H1 (cell line): ENCODE measurements at regions not wholly inside any gene's neighbourhood (a gene's known extent, or its start where the extent isn't known, plus 50 kb on each side); places are given as distances from the start of the nearest gene placed in this dataset.

Experiments
- CTCF ChIA-PET: fragments of 300-600 bp; sonication (Branson Sonifier 250); formaldehyde crosslinking; loops from one replicate; lab custom pipeline; 2021; ENCODE audit not compliant: partially characterized antibody; lab: Charles Lee
- POLR2A ChIA-PET: fragments of 300-600 bp; sonication (Branson Sonifier 250); formaldehyde crosslinking; loops from one replicate; lab custom pipeline; 2021; ENCODE audit warnings: inconsistent platforms; ENCODE audit not compliant: partially characterized antibody; lab: Charles Lee
- DNase-seq, 2 experiments: peaks; one replicate each; pipeline versions ENCODE4 v3.0.0 to v3.0.0-alpha.2; 2010 to 2022; ENCODE audit warnings: low spot score in 2 of 2, low read depth in 1 of 2, mixed read lengths in 1 of 2
- FAIRE-seq: peaks from 2 replicates; lab custom pipeline; 2011; peaks lifted over from hg19 to GRCh38; lab: Jason Lieb, UNC
- H2AFZ ChIP-seq: 2 replicates; pipeline ENCODE4 v1.8.1; 2012; ENCODE audit warnings: low read length, inconsistent platforms
- H2AK5ac ChIP-seq: 2 replicates; pipeline ENCODE4 v1.6.1; 2013; ENCODE audit warnings: low read depth, low read length
- H2BK120ac ChIP-seq: replicated peaks from 2 replicates; pipeline ENCODE3; 2013; ENCODE audit warnings: low read depth, low read length, inconsistent platforms
- H2BK12ac ChIP-seq: 2 replicates; pipeline ENCODE4 v1.6.1; 2013; ENCODE audit warnings: low read depth, low read length
- H2BK15ac ChIP-seq: 2 replicates; pipeline ENCODE4 v1.6.1; 2013; ENCODE audit warnings: low read length
- H2BK20ac ChIP-seq: 2 replicates; pipeline ENCODE4 v1.6.1; 2013; ENCODE audit warnings: low read length
- H2BK5ac ChIP-seq: 2 replicates; pipeline ENCODE4 v1.6.1; 2013; ENCODE audit warnings: low read depth, low read length
- H3K14ac ChIP-seq: 2 replicates; pipeline ENCODE4 v1.6.1; 2013; ENCODE audit warnings: inconsistent platforms; ENCODE audit not compliant: insufficient read length
- H3K18ac ChIP-seq: 2 replicates; pipeline ENCODE4 v1.6.1; 2013; ENCODE audit warnings: low read length; ENCODE audit errors: extremely low read depth
- H3K23ac ChIP-seq: 2 replicates; pipeline ENCODE4 v1.6.1; 2013; ENCODE audit warnings: inconsistent platforms; ENCODE audit not compliant: insufficient read length
- H3K23me2 ChIP-seq: 2 replicates; pipeline ENCODE4 v1.6.1; 2013; ENCODE audit warnings: low read depth, low read length
- H3K27ac ChIP-seq: 2 replicates; pipeline ENCODE4 v1.6.1; 2011; ENCODE audit warnings: low read depth, low read length, inconsistent platforms
- H3K27me3 ChIP-seq, 4 experiments: replicated peaks in 1 of 4; 1 replicate in 1 of 4; 2 replicates in 3 of 4; pipeline versions ENCODE4 v1.6.1 to v1.8.1; 2011 to 2013; ENCODE audit warnings: low read length in 3 of 4, mild to moderate bottlenecking in 3 of 4, inconsistent platforms in 2 of 4, mixed read lengths in 2 of 4, moderate library complexity in 1 of 4; ENCODE audit not compliant: control insufficient read depth in 3 of 4, insufficient read depth in 3 of 4; ENCODE audit errors: extremely low read depth in 1 of 4
- H3K36me3 ChIP-seq, 4 experiments: 2 replicates each; pipeline versions ENCODE4 v1.6.1 to v1.8.1; 2011 to 2013; ENCODE audit warnings: mild to moderate bottlenecking in 4 of 4, low read length in 3 of 4, moderate library complexity in 2 of 4, control low read depth in 1 of 4, inconsistent platforms in 1 of 4; ENCODE audit not compliant: insufficient read depth in 4 of 4, control insufficient read depth in 2 of 4
- H3K4ac ChIP-seq: replicated peaks from 2 replicates; pipeline ENCODE3; 2013; ENCODE audit warnings: low read length, low read depth, mixed read lengths, inconsistent platforms; ENCODE audit not compliant: insufficient read length
- H3K4me1 ChIP-seq, 4 experiments: replicated peaks in 1 of 4; 1 replicate in 1 of 4; 2 replicates in 3 of 4; pipeline versions ENCODE4 v1.6.1 to v1.8.1; 2011 to 2013; ENCODE audit warnings: low read length in 3 of 4, inconsistent platforms in 2 of 4, mixed read lengths in 1 of 4; ENCODE audit not compliant: insufficient read depth in 4 of 4, control insufficient read depth in 3 of 4
- H3K4me2 ChIP-seq, 2 experiments: 2 replicates each; pipeline versions ENCODE4 v1.6.1 to v1.8.1; 2011 to 2013; ENCODE audit warnings: low read depth in 2 of 2, low read length in 2 of 2, control low read depth in 1 of 2, inconsistent platforms in 1 of 2, mild to moderate bottlenecking in 1 of 2; ENCODE audit not compliant: insufficient read depth in 1 of 2
- H3K4me3 ChIP-seq, 4 experiments: fragments of 200-600, 300-600 bp in 1 of 4; sonication (generic), shearing (Covaris generic), sonication (Bioruptor Twin) in 1 of 4; 2 replicates each; pipeline versions ENCODE4 v1.5.1 to v1.8.1; 2011 to 2016; ENCODE audit warnings: low read length in 4 of 4, low read depth in 3 of 4, control low read depth in 2 of 4, inconsistent platforms in 2 of 4, mild to moderate bottlenecking in 2 of 4, mixed read lengths in 1 of 4, moderate library complexity in 1 of 4; ENCODE audit not compliant: insufficient read depth in 2 of 4; ENCODE audit errors: extremely low read depth in 1 of 4
- H3K56ac ChIP-seq: replicated peaks from 2 replicates; pipeline ENCODE3; 2013; ENCODE audit warnings: low read depth, mild to moderate bottlenecking, mixed read lengths, low read length, inconsistent platforms; ENCODE audit not compliant: insufficient read length
- H3K79me1 ChIP-seq: 2 replicates; pipeline ENCODE4 v1.6.1; 2013; ENCODE audit warnings: low read depth, low read length, control low read depth
- H3K79me2 ChIP-seq, 2 experiments: 2 replicates each; pipeline versions ENCODE4 v1.6.1 to v1.8.1; 2012 to 2013; ENCODE audit warnings: low read length in 2 of 2, mild to moderate bottlenecking in 2 of 2, inconsistent platforms in 1 of 2; ENCODE audit not compliant: insufficient read depth in 2 of 2, control insufficient read depth in 1 of 2
- H3K9ac ChIP-seq, 4 experiments: replicated peaks in 1 of 4; 1 replicate in 1 of 4; 2 replicates in 3 of 4; pipeline versions ENCODE4 v1.6.1 to v1.8.1; 2011 to 2013; ENCODE audit warnings: low read depth in 3 of 4, low read length in 3 of 4, control low read depth in 2 of 4, mild to moderate bottlenecking in 2 of 4, moderate library complexity in 2 of 4, inconsistent platforms in 1 of 4; ENCODE audit errors: extremely low read depth in 1 of 4
- H3K9me3 ChIP-seq, 2 experiments: 2 replicates each; pipeline versions ENCODE4 v1.6.1 to v1.8.1; 2012 to 2013; ENCODE audit warnings: mild to moderate bottlenecking in 2 of 2, moderate library complexity in 2 of 2, control low read depth in 1 of 2, inconsistent platforms in 1 of 2, low read depth in 1 of 2, low read length in 1 of 2, mixed read lengths in 1 of 2; ENCODE audit not compliant: insufficient read depth in 2 of 2
- H4K20me1 ChIP-seq, 2 experiments: replicated peaks in 1 of 2; 2 replicates each; pipeline versions ENCODE3 to v1.8.1; 2011 to 2013; ENCODE audit warnings: inconsistent platforms in 2 of 2, low read length in 2 of 2, mild to moderate bottlenecking in 1 of 2; ENCODE audit not compliant: insufficient read depth in 2 of 2, control insufficient read depth in 1 of 2
- H4K5ac ChIP-seq: 2 replicates; pipeline ENCODE4 v1.6.1; 2013; ENCODE audit warnings: low read length, low read depth, mixed read lengths, inconsistent platforms; ENCODE audit not compliant: insufficient read length
- H4K8ac ChIP-seq: 2 replicates; pipeline ENCODE4 v1.8.0; 2013; ENCODE audit warnings: mild to moderate bottlenecking, moderate library complexity, low read length, inconsistent platforms; ENCODE audit not compliant: insufficient read depth; ENCODE audit errors: extremely low read depth
- H4K91ac ChIP-seq: replicated peaks from 2 replicates; pipeline ENCODE3; 2013; ENCODE audit warnings: low read length, mixed read lengths, inconsistent platforms; ENCODE audit not compliant: insufficient read length
- CHD2 ChIP-seq: IDR thresholded peaks from 2 replicates; pipeline ENCODE4 v1.6.1; 2012; ENCODE audit warnings: low read length, improper control_type of control experiment
- CTBP2 ChIP-seq: IDR thresholded peaks from 2 replicates; pipeline ENCODE4 v1.7.0; 2011; ENCODE audit warnings: borderline replicate concordance, mild to moderate bottlenecking, moderate library complexity, mixed read lengths, low read length; ENCODE audit not compliant: insufficient read depth, insufficient read length
- EGR1 ChIP-seq: IDR thresholded peaks from 2 replicates; pipeline ENCODE4 v1.6.1; 2011; ENCODE audit warnings: low read depth, low read length, borderline replicate concordance
- JUND ChIP-seq: IDR thresholded peaks from 2 replicates; pipeline ENCODE4 v1.6.1; 2011; ENCODE audit warnings: mild to moderate bottlenecking, improper control_type of control experiment, low read length
- KDM5A ChIP-seq: fragments of 200-600 bp; IDR thresholded peaks from 2 replicates; pipeline ENCODE4 v1.7.1; 2012; ENCODE audit warnings: mild to moderate bottlenecking, low read length, inconsistent platforms, mixed read lengths
- PHF8 ChIP-seq: fragments of 200-600 bp; sonication (generic); conservative IDR thresholded peaks from 2 replicates; pipeline ENCODE4 v1.7.1; 2012; ENCODE audit warnings: low read depth, mild to moderate bottlenecking, inconsistent platforms, low read length, moderate library complexity
- RXRA ChIP-seq: IDR thresholded peaks from 2 replicates; pipeline ENCODE4 v1.6.1; 2011; ENCODE audit warnings: low read depth, mild to moderate bottlenecking, low read length, moderate library complexity; ENCODE audit not compliant: insufficient read depth
- SIN3A ChIP-seq, 2 experiments: IDR thresholded peaks in 1 of 2; conservative IDR thresholded peaks in 1 of 2; 2 replicates each; pipeline ENCODE4 v1.6.1; 2011 to 2012; ENCODE audit warnings: low read length in 2 of 2, improper control_type of control experiment in 1 of 2, low read depth in 1 of 2, mild to moderate bottlenecking in 1 of 2
- SUZ12 ChIP-seq: fragments of 200-600 bp; sonication (generic); IDR thresholded peaks from 2 replicates; pipeline ENCODE4 v1.6.1; 2012; ENCODE audit warnings: mild to moderate bottlenecking, inconsistent platforms, low read length, moderate library complexity, mixed read lengths
- YY1 ChIP-seq: IDR thresholded peaks from 2 replicates; pipeline ENCODE4 v1.6.1; 2011; ENCODE audit warnings: low read depth, mild to moderate bottlenecking, low read length
- WGBS, 2 experiments: shearing (Covaris generic) in 1 of 2; methylation state at CpG; one replicate each; pipeline versions ENCODE4 v1.1.6 to v1.1.7; 2013 to 2015; ENCODE audit warnings: low lambda C conversion rate in 2 of 2, mixed read lengths in 2 of 2, inconsistent platforms in 1 of 2, low coverage in 1 of 2, missing lambda C conversion rate in 1 of 2; ENCODE audit not compliant: insufficient replicate concordance in 2 of 2, insufficient coverage in 1 of 2, insufficient read length in 1 of 2; ENCODE audit errors: extremely low coverage in 1 of 2, missing lambda C conversion rate in 1 of 2; 5-methylcytosine and 5-hydroxymethylcytosine counted together
- TF ChIP-seq, protein P1 (sequence below): IDR thresholded peaks from 2 replicates; pipeline ENCODE4 v1.6.1; 2012; ENCODE audit warnings: inconsistent platforms
- TF ChIP-seq, protein P2 (sequence below): IDR thresholded peaks from 2 replicates; pipeline ENCODE4 v1.6.1; 2011; ENCODE audit warnings: low read length, improper control_type of control experiment

DNA sequence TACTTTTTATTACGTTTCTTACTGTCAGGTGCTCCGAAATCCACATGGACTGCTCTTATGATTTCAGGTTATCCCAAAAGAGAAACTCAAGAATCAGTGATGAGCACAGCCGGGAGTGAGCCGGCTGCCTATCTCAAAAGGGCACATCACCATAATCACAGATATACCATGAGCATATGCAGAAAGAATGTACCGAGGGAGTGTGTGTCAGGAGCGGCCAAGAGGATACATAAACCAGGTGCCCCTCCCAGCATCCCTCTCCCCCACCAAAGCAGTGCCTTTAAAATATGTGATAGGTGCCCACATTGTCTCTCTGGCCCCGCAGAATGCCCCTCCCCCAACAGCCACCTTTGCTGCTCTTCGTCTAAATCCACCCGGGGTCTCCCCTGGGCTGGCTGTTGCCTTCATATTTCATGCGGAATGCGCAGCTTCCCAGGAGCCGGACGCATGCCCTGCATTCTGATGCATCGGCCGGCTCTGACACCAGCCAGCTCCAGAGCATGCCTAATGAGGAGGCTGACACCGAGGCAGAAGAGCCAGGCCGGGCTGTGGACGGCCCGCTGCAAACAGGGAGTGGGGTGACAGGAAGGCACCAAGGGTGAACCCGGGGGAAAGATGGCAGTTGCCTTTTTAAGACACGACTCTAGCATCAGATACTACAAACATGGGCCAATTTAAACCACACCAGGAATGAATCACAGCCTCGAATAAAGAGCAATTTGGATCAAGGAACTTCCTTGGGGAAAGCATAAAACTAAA lies 652.3 kb downstream of the BNC2 start:
- H3K27me3 ChIP-seq: no peaks in the 10 kb centered on the region
- no peak overlapping the region for H4K5ac ChIP-seq
- no peak overlapping the region for H4K8ac ChIP-seq
- no peak overlapping the region for H3K27ac ChIP-seq
- CTCF ChIA-PET: interaction anchor here (1.1 to 1.2 kb wide), 2 partner anchors 26 to 27 kb away, joined by 3 read pairs; no protein-coding TSS in a partner anchor
- H3K9me3 ChIP-seq: no peaks in the 10 kb centered on the region
- POLR2A ChIA-PET: no interaction called here
- H3K36me3 ChIP-seq: no peaks in the 10 kb centered on the region
- no peak overlapping the region for H3K9ac ChIP-seq
- H2AFZ ChIP-seq: no peak overlapping the region
- no peak for TF ChIP-seq CHD2
- no peak for TF ChIP-seq EGR1
- TF ChIP-seq YY1: no peak
- no peak for TF ChIP-seq KDM5A
- TF ChIP-seq CTBP2: no peak
- no peak for TF ChIP-seq SIN3A (conservative IDR thresholded peaks at IDR 0.05 in 1 of 2, IDR thresholded peaks at IDR 0.05 in 1 of 2; ENCODE audit: low read depth in 1 of 2, low read length in 2 of 2)
- TF ChIP-seq PHF8: no peak
- TF ChIP-seq, protein P1, sequence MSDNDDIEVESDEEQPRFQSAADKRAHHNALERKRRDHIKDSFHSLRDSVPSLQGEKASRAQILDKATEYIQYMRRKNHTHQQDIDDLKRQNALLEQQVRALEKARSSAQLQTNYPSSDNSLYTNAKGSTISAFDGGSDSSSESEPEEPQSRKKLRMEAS: no peak
- TF ChIP-seq, protein P2, sequence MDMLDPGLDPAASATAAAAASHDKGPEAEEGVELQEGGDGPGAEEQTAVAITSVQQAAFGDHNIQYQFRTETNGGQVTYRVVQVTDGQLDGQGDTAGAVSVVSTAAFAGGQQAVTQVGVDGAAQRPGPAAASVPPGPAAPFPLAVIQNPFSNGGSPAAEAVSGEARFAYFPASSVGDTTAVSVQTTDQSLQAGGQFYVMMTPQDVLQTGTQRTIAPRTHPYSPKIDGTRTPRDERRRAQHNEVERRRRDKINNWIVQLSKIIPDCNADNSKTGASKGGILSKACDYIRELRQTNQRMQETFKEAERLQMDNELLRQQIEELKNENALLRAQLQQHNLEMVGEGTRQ: no peak
- TF ChIP-seq RXRA: no peak
- no peak for TF ChIP-seq SUZ12
- no peak for TF ChIP-seq JUND
- peaks cover 0 to 11% (median 2%) of the 10 kb centered on the region in 4 experiments; a peak in 4 of 7 replicates for H3K4me1 ChIP-seq
- no peak overlapping the region for H3K23ac ChIP-seq
- H4K20me1 ChIP-seq: no peaks in the 10 kb centered on the region
- H3K18ac ChIP-seq: no peak overlapping the region
- H3K56ac ChIP-seq: no peak overlapping the region
- H2BK20ac ChIP-seq: no peak overlapping the region
- 87% methylated on average over 22 of the region's 22 CpGs; no CpG with 5 or more reads in 1 of the 2 experiments for WGBS, 2 experiments
- no peak overlapping the region for H3K4me2 ChIP-seq
- no peaks in the 10 kb centered on the region for H3K79me2 ChIP-seq
- H2BK5ac ChIP-seq: no peak overlapping the region
- no peak overlapping the region for H3K4me3 ChIP-seq
- DNase-seq (no peak), FAIRE-seq (no peak)
- no peaks in the 10 kb centered on the region for H3K23me2 ChIP-seq
- H2BK15ac ChIP-seq: no peak overlapping the region
- H3K14ac ChIP-seq: no peak overlapping the region
- H3K4ac ChIP-seq: no peak overlapping the region
- 0 out of 2 replicates have a peak, but pooled peaks cover 2% of the 10 kb centered on the region for H3K79me1 ChIP-seq
- H2AK5ac ChIP-seq: no peak overlapping the region
- no peak overlapping the region for H2BK120ac ChIP-seq
- no peak overlapping the region for H2BK12ac ChIP-seq
- no peak overlapping the region for H4K91ac ChIP-seq
